SK-N-SH (cell line): ENCODE measurements at regions not wholly inside any gene's neighbourhood (a gene's known extent, or its start where the extent isn't known, plus 50 kb on each side); places are given as distances from the start of the nearest gene placed in this dataset.
A peak's percentile ranks its signal among the peaks of the same experiment; 100 is the strongest.

Experiments used
- CTCF ChIA-PET: fragments of 300-600, 350-600 bp; formaldehyde crosslinking; extraction: SDS; loops from one replicate; lab custom pipeline; 2021; lab: Yijun Ruan, JAX
- POLR2A ChIA-PET: fragments of 350-600 bp; sonication (Branson Sonifier 250); formaldehyde crosslinking; extraction: SDS; loops from one replicate; lab custom pipeline; 2020; ENCODE audit warnings: antibody characterized with exemption, inconsistent platforms; lab: Yijun Ruan, JAX
- DNase-seq: peaks from one replicate; pipeline ENCODE4 v3.0.0; 2012
- H2AFZ ChIP-seq: fragments of 200-600 bp; sonication (generic); 2 replicates; pipeline ENCODE4 v1.8.1; 2016; ENCODE audit warnings: antibody characterized with exemption, mild to moderate bottlenecking, low read depth
- H3F3A ChIP-seq: fragments of 200-600 bp; sonication (generic); replicated peaks from 2 replicates; pipeline ENCODE3; 2016; ENCODE audit warnings: antibody characterized with exemption, mild to moderate bottlenecking; ENCODE audit not compliant: insufficient read depth
- H3K27ac ChIP-seq, 2 experiments: fragments of 200-500 bp in 1 of 2; fragments of 200-600 bp in 1 of 2; sonication (Bioruptor generic) in 1 of 2; sonication (generic), shearing (Covaris generic) in 1 of 2; 2 replicates each; pipeline versions ENCODE4 v1.5.1 to v1.6.1; 2014 to 2016; ENCODE audit warnings: low read depth in 2 of 2, inconsistent platforms in 1 of 2, low read length in 1 of 2, mild to moderate bottlenecking in 1 of 2, mixed read lengths in 1 of 2
- H3K27me3 ChIP-seq: fragments of 200-600 bp; sonication (generic), shearing (Covaris generic); 2 replicates; pipeline ENCODE4 v1.6.1; 2016; ENCODE audit warnings: mixed run types; ENCODE audit not compliant: insufficient read depth
- H3K36me3 ChIP-seq, 2 experiments: fragments of 200-500 bp in 1 of 2; fragments of 200-600 bp in 1 of 2; sonication (Bioruptor generic) in 1 of 2; sonication (generic) in 1 of 2; replicated peaks in 1 of 2; 2 replicates each; pipeline versions ENCODE3 to v1.5.1; 2014 to 2016; ENCODE audit warnings: low read length in 1 of 2, mild to moderate bottlenecking in 1 of 2; ENCODE audit not compliant: insufficient read depth in 2 of 2, control insufficient read depth in 1 of 2
- H3K4me1 ChIP-seq, 2 experiments: fragments of 200-500 bp in 1 of 2; fragments of 200-600 bp in 1 of 2; sonication (Bioruptor generic) in 1 of 2; sonication (generic), shearing (Covaris generic) in 1 of 2; 2 replicates each; pipeline versions ENCODE4 v1.5.1 to v1.6.1; 2014 to 2016; ENCODE audit warnings: low read depth in 1 of 2, low read length in 1 of 2, mixed run types in 1 of 2; ENCODE audit not compliant: insufficient read depth in 2 of 2, control insufficient read depth in 1 of 2
- H3K4me2 ChIP-seq: fragments of 200-600 bp; sonication (generic), shearing (Covaris generic); 2 replicates; pipeline ENCODE4 v1.6.1; 2017; ENCODE audit warnings: mixed run types
- H3K4me3 ChIP-seq, 2 experiments: fragments of 200-500 bp in 1 of 2; fragments of 200-600 bp in 1 of 2; sonication (Bioruptor generic) in 1 of 2; sonication (generic), shearing (Covaris generic) in 1 of 2; 2 replicates each; pipeline versions ENCODE4 v1.5.1 to v1.8.1; 2014 to 2016; ENCODE audit warnings: low read depth in 2 of 2, inconsistent platforms in 1 of 2, low read length in 1 of 2, mild to moderate bottlenecking in 1 of 2, mixed read lengths in 1 of 2, moderate library complexity in 1 of 2
- H3K79me2 ChIP-seq: fragments of 200-600 bp; sonication (generic); 2 replicates; pipeline ENCODE4 v1.8.1; 2017; ENCODE audit warnings: mild to moderate bottlenecking; ENCODE audit not compliant: insufficient read depth
- H3K9ac ChIP-seq: fragments of 200-600 bp; sonication (generic); 2 replicates; pipeline ENCODE4 v1.6.1; 2017; ENCODE audit warnings: mixed run types
- H3K9me2 ChIP-seq: fragments of 200-600 bp; sonication (generic); 2 replicates; pipeline ENCODE4 v1.6.1; 2017; ENCODE audit warnings: mixed run types
- H3K9me3 ChIP-seq: fragments of 200-600 bp; sonication (generic); 2 replicates; pipeline ENCODE4 v1.6.1; 2017; ENCODE audit warnings: mixed run types, mild to moderate bottlenecking, moderate library complexity
- H4K20me1 ChIP-seq: fragments of 200-600 bp; sonication (generic); 2 replicates; pipeline ENCODE4 v1.6.1; 2017; ENCODE audit warnings: mild to moderate bottlenecking, mixed run types; ENCODE audit not compliant: insufficient read depth
- CHD2 ChIP-seq: fragments of 150-350 bp; IDR thresholded peaks from 2 replicates; pipeline ENCODE4 v1.6.1; 2018; ENCODE audit warnings: low read length; ENCODE audit not compliant: partially characterized antibody
- ELF1 ChIP-seq: IDR thresholded peaks from 2 replicates; pipeline ENCODE4 v1.4.0; 2012
- FOXJ3 ChIP-seq: sonication (generic); formaldehyde crosslinking; IDR thresholded peaks from 2 replicates; pipeline ENCODE4 v1.5.1; 2020; ENCODE audit warnings: mild to moderate bottlenecking, missing genetic modification reagents
- FOXM1 ChIP-seq: IDR thresholded peaks from 2 replicates; pipeline ENCODE4 v1.4.0; 2012; ENCODE audit warnings: low read depth, mild to moderate bottlenecking
- GATA2 ChIP-seq: sonication (generic); formaldehyde crosslinking; IDR thresholded peaks from 2 replicates; pipeline ENCODE4 v1.5.0; 2020; ENCODE audit warnings: mild to moderate bottlenecking, missing genetic modification reagents
- JUND ChIP-seq: IDR thresholded peaks from 2 replicates; pipeline ENCODE4 v1.4.0; 2012
- NRF1 ChIP-seq: IDR thresholded peaks from 2 replicates; pipeline ENCODE4 v1.6.1; 2012; ENCODE audit warnings: low read depth, mild to moderate bottlenecking, low read length
- RAD21 ChIP-seq: IDR thresholded peaks from 2 replicates; pipeline ENCODE4 v1.6.1; 2012; ENCODE audit warnings: mild to moderate bottlenecking, low read length
- RCOR1 ChIP-seq: fragments of 150-350 bp; IDR thresholded peaks from 2 replicates; pipeline ENCODE4 v1.6.1; 2017; ENCODE audit warnings: antibody characterized with exemption, low read length
- REST ChIP-seq: IDR thresholded peaks from 2 replicates; pipeline ENCODE4 v1.6.1; 2012; ENCODE audit warnings: mild to moderate bottlenecking, low read depth, low read length, moderate library complexity
- RXRA ChIP-seq: IDR thresholded peaks from 2 replicates; pipeline ENCODE4 v1.4.0; 2012; ENCODE audit warnings: low read depth, mild to moderate bottlenecking, borderline replicate concordance
- SIN3A ChIP-seq: IDR thresholded peaks from 2 replicates; pipeline ENCODE4 v1.6.1; 2012; ENCODE audit warnings: low read depth, mild to moderate bottlenecking, low read length, moderate library complexity, borderline replicate concordance
- TCF12 ChIP-seq: IDR thresholded peaks from 2 replicates; pipeline ENCODE4 v1.4.0; 2012
- TEAD4 ChIP-seq: IDR thresholded peaks from 2 replicates; pipeline ENCODE4 v1.4.0; 2012; ENCODE audit warnings: mild to moderate bottlenecking, borderline replicate concordance; ENCODE audit not compliant: insufficient read depth
- USF2 ChIP-seq: fragments of 150-350 bp; IDR thresholded peaks from 2 replicates; pipeline ENCODE4 v1.6.1; 2017; ENCODE audit warnings: antibody characterized with exemption, low read length, low read depth, borderline replicate concordance
- YY1 ChIP-seq: IDR thresholded peaks from 2 replicates; pipeline ENCODE4 v1.4.0; 2012; ENCODE audit warnings: low read depth, mild to moderate bottlenecking
- ZBTB33 ChIP-seq: IDR thresholded peaks from 2 replicates; pipeline ENCODE4 v1.4.0; 2012; ENCODE audit warnings: low read depth, borderline replicate concordance
- WGBS: methylation state at CpG from one replicate; pipeline ENCODE4 v1.1.6; 2017; ENCODE audit warnings: low lambda C conversion rate; 5-methylcytosine and 5-hydroxymethylcytosine counted together

GRCh38 chr17:77498791-77499698, 358.3 kb downstream of the SEC14L1 start:
- peaks cover 13% of the 10 kb centered on the region for H3F3A ChIP-seq
- peaks cover 38 to 41% of the 10 kb centered on the region in 2 experiments for H3K36me3 ChIP-seq
- 97% methylated on average over 20 of the region's 28 CpGs for WGBS
- no peak overlapping the region for H3K9ac ChIP-seq
- H3K4me3 ChIP-seq, result no peak overlapping the region
- no peak for TF ChIP-seq RXRA
- peak; percentile 71 for TF ChIP-seq GATA2 (CRISPR knock-in tag)
- TF ChIP-seq, all 33 proteins: peak for 1
- H3K4me2 ChIP-seq, result no peak overlapping the region
- ChIA-PET CTCF (interaction anchor here (0.7 to 21.9 kb wide), 7 partner anchors 47 to 514 kb away, joined by 3 to 566 read pairs (median 4); no protein-coding TSS in a partner anchor), POLR2A (no interaction called here)
- H3K79me2 ChIP-seq, result no peaks in the 10 kb centered on the region
- no peaks in the 10 kb centered on the region for H3K9me3 ChIP-seq
- peaks cover 4% of the 10 kb centered on the region in 2 experiments; a peak in 2 of 4 replicates for H3K4me1 ChIP-seq
- H4K20me1 ChIP-seq, result peaks cover 4% of the 10 kb centered on the region; the same call in 1 of the 2 replicates
- peak; percentile 76 for DNase-seq
- H3K27me3 ChIP-seq, result no peaks in the 10 kb centered on the region
- H3K9me2 ChIP-seq, result no peaks in the 10 kb centered on the region
- peak overlapping the region in 1 of 2 experiments; percentile 14; a peak in 1 of 4 replicates for H3K27ac ChIP-seq
- H2AFZ ChIP-seq, result no peak overlapping the region

GRCh38 chr17:77499699-77500435, 359.1 kb downstream of the SEC14L1 start:
- H3F3A ChIP-seq, result peaks cover 13% of the 10 kb centered on the region
- H3K27ac ChIP-seq, result peak overlapping the region in 1 of 2 experiments; percentile 14; a peak in 1 of 4 replicates
- ChIA-PET POLR2A (no interaction called here), CTCF (interaction anchor here (0.7 to 21.9 kb wide), 7 partner anchors 48 to 514 kb away, joined by 3 to 566 read pairs (median 4); no protein-coding TSS in a partner anchor)
- H2AFZ ChIP-seq, result no peak overlapping the region
- peaks cover 4% of the 10 kb centered on the region; the same call in 1 of the 2 replicates for H4K20me1 ChIP-seq
- peaks cover 33 to 35% of the 10 kb centered on the region in 2 experiments for H3K36me3 ChIP-seq
- no peak overlapping the region for H3K4me2 ChIP-seq
- H3K4me1 ChIP-seq, result peaks cover under 1 to 9% of the 10 kb centered on the region in 2 experiments; a peak in 2 of 4 replicates
- no peaks in the 10 kb centered on the region for H3K27me3 ChIP-seq
- H3K9ac ChIP-seq, result no peak overlapping the region
- 93% methylated on average over 8 of the region's 14 CpGs for WGBS
- H3K9me2 ChIP-seq, result no peaks in the 10 kb centered on the region
- no peak overlapping the region for H3K4me3 ChIP-seq
- peak; percentile 39 for DNase-seq
- H3K9me3 ChIP-seq, result no peaks in the 10 kb centered on the region
- H3K79me2 ChIP-seq, result no peaks in the 10 kb centered on the region
- TF ChIP-seq TEAD4, result no peak
- no peak for TF ChIP-seq USF2
- TF ChIP-seq SIN3A, result no peak
- no peak for TF ChIP-seq CHD2
- TF ChIP-seq RCOR1, result no peak
- no peak for TF ChIP-seq NRF1
- TF ChIP-seq FOXM1, result no peak
- no peak for TF ChIP-seq RXRA
- TF ChIP-seq ZBTB33, result no peak
- TF ChIP-seq JUND, result no peak
- no peak for TF ChIP-seq GATA2 (CRISPR knock-in tag)
- TF ChIP-seq FOXJ3 (CRISPR knock-in tag), result no peak
- no peak for TF ChIP-seq RAD21
- no peak for TF ChIP-seq YY1
- no peak for TF ChIP-seq ELF1
- no peak for TF ChIP-seq REST
- no peak for TF ChIP-seq TCF12
